Uterus (tissue), 2 donors: ENCODE measurements at regions not wholly inside any gene's neighbourhood (a gene's known extent, or its start where the extent isn't known, plus 50 kb on each side); places are given as distances from the start of the nearest gene placed in this dataset.

Experiments used
- POLR2A ChIP-seq, 2 donors: fragments of 450-650 bp; IDR thresholded peaks; one replicate each; pipeline ENCODE4 v1.6.1; 2016; ENCODE audit warnings: antibody characterized with exemption in 2 of 2, mild to moderate bottlenecking in 1 of 2, moderate library complexity in 1 of 2
- TF ChIP-seq, protein P1 (sequence below), 4 experiments: fragments of 200-600 bp in 2 of 4; fragments of 450-650 bp in 2 of 4; sonication (generic) in 2 of 4; IDR thresholded peaks; one replicate each; pipeline ENCODE4 v1.5.1; 2016 to 2019; ENCODE audit warnings: antibody characterized with exemption in 4 of 4, mild to moderate bottlenecking in 2 of 4, moderate library complexity in 1 of 4

DNA sequence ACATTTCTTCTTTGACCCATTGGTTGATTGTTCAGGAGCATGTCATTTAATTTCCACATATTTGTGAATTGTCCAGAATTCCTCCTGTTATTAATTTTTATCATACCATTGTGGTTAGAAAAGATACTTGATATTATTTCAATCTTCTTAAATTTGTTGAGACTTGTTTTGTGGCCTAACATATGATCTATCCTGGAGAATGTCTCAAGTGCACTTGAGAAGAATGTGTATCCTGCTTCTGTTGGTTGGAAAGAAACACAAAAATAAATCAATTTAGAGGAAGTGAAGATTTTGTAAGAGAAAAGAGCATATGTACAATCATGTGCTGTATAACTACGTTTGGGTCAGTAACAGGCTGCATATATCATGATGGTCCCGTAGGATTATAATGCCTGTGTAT, 118.6 kb upstream of the CDC42EP3 start:
- TF ChIP-seq, protein P1, sequence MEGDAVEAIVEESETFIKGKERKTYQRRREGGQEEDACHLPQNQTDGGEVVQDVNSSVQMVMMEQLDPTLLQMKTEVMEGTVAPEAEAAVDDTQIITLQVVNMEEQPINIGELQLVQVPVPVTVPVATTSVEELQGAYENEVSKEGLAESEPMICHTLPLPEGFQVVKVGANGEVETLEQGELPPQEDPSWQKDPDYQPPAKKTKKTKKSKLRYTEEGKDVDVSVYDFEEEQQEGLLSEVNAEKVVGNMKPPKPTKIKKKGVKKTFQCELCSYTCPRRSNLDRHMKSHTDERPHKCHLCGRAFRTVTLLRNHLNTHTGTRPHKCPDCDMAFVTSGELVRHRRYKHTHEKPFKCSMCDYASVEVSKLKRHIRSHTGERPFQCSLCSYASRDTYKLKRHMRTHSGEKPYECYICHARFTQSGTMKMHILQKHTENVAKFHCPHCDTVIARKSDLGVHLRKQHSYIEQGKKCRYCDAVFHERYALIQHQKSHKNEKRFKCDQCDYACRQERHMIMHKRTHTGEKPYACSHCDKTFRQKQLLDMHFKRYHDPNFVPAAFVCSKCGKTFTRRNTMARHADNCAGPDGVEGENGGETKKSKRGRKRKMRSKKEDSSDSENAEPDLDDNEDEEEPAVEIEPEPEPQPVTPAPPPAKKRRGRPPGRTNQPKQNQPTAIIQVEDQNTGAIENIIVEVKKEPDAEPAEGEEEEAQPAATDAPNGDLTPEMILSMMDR (IDR thresholded peaks at IDR 0.05): no peak
- TF ChIP-seq POLR2A (IDR thresholded peaks at IDR 0.05): no peak
